T47D (cell line): ENCODE measurements at regions not wholly inside any gene's neighbourhood (a gene's known extent, or its start where the extent isn't known, plus 50 kb on each side); places are given as distances from the start of the nearest gene placed in this dataset.
"Not testable (repeated sequence)": the region's sequence is repeated elsewhere in the genome, so short reads cannot be mapped to it uniquely, and the experiment has no call there.

Source experiments
- DNase-seq, 2 experiments: peaks; one replicate each; pipeline versions ENCODE4 v3.0.0 to v3.0.0-alpha.2; 2011 to 2012; ENCODE audit warnings: low read depth in 1 of 2, low spot score in 1 of 2
- JUND ChIP-seq: IDR thresholded peaks from 2 replicates; pipeline ENCODE4 v1.6.1; 2012; ENCODE audit warnings: low read depth
- in situ Hi-C: cut with HindIII; loops from 2 replicates; pipeline ENCODE4 v1.10.0; 2016; ENCODE audit warnings: low sequenced_read_pairs, low pct_unique_long_range_greater_than_20kb

- no peak for DNase-seq
- in situ Hi-C loops, result no loop called here
- TF ChIP-seq JUND, result no peak
Observed at GRCh38 chr21:22343721-22344120, 1345.5 kb downstream of the NCAM2 start.

GRCh38 chr21:22345624-22346023, 1347.4 kb downstream of the NCAM2 start:
- in situ Hi-C loops, result no loop called here
- no peak for TF ChIP-seq JUND

GRCh38 chr21:22346576-22346975, 1348.4 kb downstream of the NCAM2 start:
- in situ Hi-C loops, result no loop called here
- no peak for TF ChIP-seq JUND
- no peak for DNase-seq

More at GRCh38 chr21:22345624-22346023, 1347.4 kb downstream of the NCAM2 start:
- DNase-seq, result no peak

DNA sequence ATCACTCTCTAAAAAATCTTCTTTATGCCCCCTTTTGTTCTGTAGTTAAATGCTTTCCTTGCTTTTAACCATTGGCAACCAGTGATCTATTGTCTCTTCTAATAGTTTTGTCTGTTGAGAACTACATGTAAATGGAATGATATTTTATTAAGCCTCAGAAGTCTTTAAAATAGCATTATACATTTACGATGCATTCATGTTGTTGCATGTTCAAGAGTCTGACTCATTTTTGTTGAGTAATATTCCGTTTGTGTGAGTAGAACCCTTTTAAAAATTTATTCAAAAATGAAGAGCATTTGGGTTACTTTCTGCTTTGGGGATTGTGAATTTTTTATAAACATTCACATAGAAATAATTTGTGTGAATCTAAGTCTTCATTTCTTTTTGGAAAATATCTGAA, 1352.9 kb downstream of the NCAM2 start:
- in situ Hi-C loops, result no loop called here
- no peak for TF ChIP-seq JUND
- DNase-seq, result no peak

GRCh38 chr21:22352088-22352487, 1353.9 kb downstream of the NCAM2 start:
- DNase-seq, result no peak
- TF ChIP-seq JUND, result no peak
- in situ Hi-C loops, result no loop called here

- no peak for TF ChIP-seq JUND
- in situ Hi-C loops, result no loop called here
- no peak for DNase-seq
Observed at GRCh38 chr21:22355949-22356348, 1357.7 kb downstream of the NCAM2 start.

DNA sequence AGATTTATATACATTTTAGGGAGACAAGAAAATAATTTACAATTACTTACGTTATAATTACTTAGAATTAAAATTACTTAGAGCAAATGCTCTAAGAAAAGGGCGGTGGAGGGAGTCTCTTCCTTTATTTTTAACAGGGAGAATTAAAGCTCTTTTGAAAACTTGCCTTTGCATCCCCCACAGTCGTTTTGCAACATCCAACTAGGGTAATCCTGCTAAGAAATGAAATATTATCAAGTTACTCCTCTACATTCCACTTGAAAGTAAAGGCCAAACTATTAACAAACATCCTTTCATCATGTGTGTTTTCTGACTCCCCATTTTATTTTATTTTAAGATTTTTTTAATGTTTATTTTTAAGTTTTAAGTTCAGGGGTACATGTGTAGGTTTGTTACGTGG, 1358.5 kb downstream of the NCAM2 start:
- DNase-seq, result no peak
- no peak for TF ChIP-seq JUND
- in situ Hi-C loops, result no loop called here

DNA sequence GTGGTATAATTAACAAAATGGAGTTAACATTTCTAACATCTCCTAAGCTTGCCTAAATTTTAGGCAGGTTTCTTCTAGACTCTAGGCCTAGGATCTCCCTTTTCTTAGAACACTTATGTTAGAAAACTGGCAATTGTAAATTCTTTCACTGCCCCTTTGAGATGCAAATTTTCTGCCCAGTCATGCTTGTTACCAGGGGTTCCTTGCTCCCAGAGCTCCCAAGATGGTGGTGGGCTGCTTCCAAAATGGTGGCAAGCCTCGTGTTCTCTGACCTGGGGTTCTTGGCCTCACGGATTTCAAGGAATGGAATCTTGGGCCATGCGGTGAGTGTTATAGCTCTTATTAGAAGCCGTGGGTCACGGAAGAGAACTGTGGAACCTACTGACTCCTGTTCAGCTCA, 1361.4 kb downstream of the NCAM2 start:
- in situ Hi-C loops, DNase-seq: not testable (repeated sequence)

DNA sequence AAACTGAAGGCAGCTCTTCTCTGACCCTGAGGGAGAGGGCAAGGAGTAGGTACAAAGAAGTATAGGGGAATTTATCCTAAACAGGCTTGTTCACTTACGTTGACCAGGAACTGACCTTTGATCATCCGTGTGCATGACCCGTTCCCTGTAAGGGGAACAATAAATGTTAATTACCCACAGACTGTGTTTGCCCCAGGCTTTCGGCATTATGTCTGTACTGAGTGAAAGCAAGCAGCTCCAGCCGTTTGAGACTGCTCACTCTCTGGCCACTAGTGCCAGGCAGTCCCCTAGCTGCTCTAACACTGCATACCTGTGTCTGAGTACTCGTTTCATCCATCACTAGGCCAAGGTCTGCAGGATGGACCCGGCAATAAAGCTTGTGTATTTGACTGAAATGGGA, 1365.3 kb downstream of the NCAM2 start:
- in situ Hi-C loops, result no loop called here
- DNase-seq, result peak in 1 of 2 experiments; percentile 32
- no peak for TF ChIP-seq JUND

- in situ Hi-C loops, result no loop called here
- no peak for DNase-seq
- TF ChIP-seq JUND, result no peak
Observed at GRCh38 chr21:22364163-22364562, 1366.0 kb downstream of the NCAM2 start.

DNA sequence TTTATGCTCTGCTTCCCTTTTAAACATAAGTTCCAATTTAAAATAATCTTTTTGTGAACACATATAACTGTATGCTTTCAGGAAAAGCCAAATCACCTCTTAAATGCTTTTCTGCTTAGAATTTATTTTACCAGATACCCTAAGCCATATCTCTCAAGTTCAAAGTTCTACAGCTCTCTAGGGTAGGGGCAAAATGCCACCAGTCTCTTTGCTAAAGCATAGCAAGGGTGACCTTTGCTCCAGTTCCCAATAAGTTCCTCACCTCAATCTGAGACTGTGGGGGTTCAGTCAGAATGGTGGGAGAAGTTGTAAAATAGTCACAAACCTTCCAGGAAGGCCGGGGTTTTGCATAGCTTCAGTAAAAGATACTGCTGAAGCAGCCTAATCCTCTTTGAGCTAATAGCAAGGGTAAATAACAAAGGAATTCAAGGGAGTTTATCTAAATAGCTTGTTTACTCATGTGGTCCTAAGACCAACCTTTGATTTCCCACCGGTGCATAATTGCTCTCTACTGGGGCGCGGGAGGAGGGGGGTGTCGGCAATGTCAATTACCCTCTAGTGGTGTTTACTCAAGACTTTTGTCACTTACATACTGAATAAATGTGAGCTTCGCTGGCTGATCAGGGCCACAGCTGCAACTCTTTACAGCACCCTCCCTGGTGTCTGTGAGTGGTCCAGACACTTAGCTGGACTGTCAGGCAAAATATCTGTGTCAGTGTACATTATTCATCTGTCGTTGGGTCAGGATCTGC, 1376.2 kb downstream of the NCAM2 start:
- no peak for TF ChIP-seq JUND
- in situ Hi-C loops, result no loop called here
- no peak for DNase-seq

DNA sequence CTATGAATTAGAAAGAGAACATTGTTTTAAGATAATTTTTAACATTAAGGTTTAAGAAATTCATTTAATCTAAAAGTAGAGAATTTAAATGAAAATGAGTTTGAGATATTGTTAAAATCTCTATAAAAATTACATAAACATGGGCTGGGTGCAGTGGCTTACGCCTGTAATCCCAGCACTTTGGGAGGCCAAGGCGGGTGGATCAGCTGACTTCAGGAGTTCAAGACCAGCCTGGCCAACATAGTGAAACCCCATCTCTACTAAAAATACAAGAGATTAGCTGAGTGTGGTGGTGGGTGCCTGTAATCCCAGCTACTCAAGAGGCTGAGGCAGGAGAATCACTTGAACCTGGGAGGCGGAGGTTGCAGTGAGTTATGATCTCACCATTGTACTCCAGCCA, 1379.6 kb downstream of the NCAM2 start:
- in situ Hi-C loops, DNase-seq: not testable (repeated sequence)

GRCh38 chr21:22393324-22393723, 1395.1 kb downstream of the NCAM2 start:
- in situ Hi-C loops, result no loop called here
- no peak for DNase-seq
- no peak for TF ChIP-seq JUND

DNA sequence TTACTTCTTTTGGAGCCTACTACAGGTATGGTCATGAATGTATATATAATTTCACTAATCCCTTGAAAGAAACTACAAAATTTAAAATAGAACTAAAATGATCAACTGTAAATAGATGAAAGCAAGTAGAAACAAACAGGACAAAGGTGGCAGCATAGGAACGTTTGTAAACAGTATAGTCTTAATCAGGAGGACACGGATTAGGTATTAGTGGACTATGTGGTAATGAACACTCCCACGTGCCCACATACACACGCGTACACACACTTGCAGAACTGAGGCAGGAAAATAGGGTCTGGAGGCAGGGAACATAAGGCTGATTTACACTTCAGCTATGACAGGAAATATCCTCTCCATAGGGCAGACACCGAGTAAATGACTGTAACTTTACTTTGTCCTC, 1397.8 kb downstream of the NCAM2 start:
- in situ Hi-C loops, result no loop called here
- DNase-seq, result no peak
- no peak for TF ChIP-seq JUND
